ENCODE measurements at regions not wholly inside any gene's neighbourhood (a gene's known extent, or its start where the extent isn't known, plus 50 kb on each side); places are given as distances from the start of the nearest gene placed in this dataset.

- no peak for TF ChIP-seq CTCF (IDR thresholded peaks at IDR 0.05 in 8 of 11, conservative IDR thresholded peaks at IDR 0.05 in 3 of 11)
- TF ChIP-seq POLR2A (IDR thresholded peaks at IDR 0.05), result no peak
These were observed 265.5 kb upstream of the ATP10A start for GRCh38 chr15:26128611-26129140.
